H1 (cell line): ENCODE measurements at regions not wholly inside any gene's neighbourhood (a gene's known extent, or its start where the extent isn't known, plus 50 kb on each side); places are given as distances from the start of the nearest gene placed in this dataset.

Source experiments
- CTCF ChIA-PET: fragments of 300-600 bp; sonication (Branson Sonifier 250); formaldehyde crosslinking; loops from one replicate; lab custom pipeline; 2021; ENCODE audit not compliant: partially characterized antibody; lab: Charles Lee
- POLR2A ChIA-PET: fragments of 300-600 bp; sonication (Branson Sonifier 250); formaldehyde crosslinking; loops from one replicate; lab custom pipeline; 2021; ENCODE audit warnings: inconsistent platforms; ENCODE audit not compliant: partially characterized antibody; lab: Charles Lee
- DNase-seq, 2 experiments: peaks; one replicate each; pipeline versions ENCODE4 v3.0.0 to v3.0.0-alpha.2; 2010 to 2022; ENCODE audit warnings: low spot score in 2 of 2, low read depth in 1 of 2, mixed read lengths in 1 of 2
- FAIRE-seq: peaks from 2 replicates; lab custom pipeline; 2011; peaks lifted over from hg19 to GRCh38; lab: Jason Lieb, UNC
- H2AFZ ChIP-seq: 2 replicates; pipeline ENCODE4 v1.8.1; 2012; ENCODE audit warnings: low read length, inconsistent platforms
- H2AK5ac ChIP-seq: 2 replicates; pipeline ENCODE4 v1.6.1; 2013; ENCODE audit warnings: low read depth, low read length
- H2BK120ac ChIP-seq: replicated peaks from 2 replicates; pipeline ENCODE3; 2013; ENCODE audit warnings: low read depth, low read length, inconsistent platforms
- H2BK12ac ChIP-seq: 2 replicates; pipeline ENCODE4 v1.6.1; 2013; ENCODE audit warnings: low read depth, low read length
- H2BK15ac ChIP-seq: 2 replicates; pipeline ENCODE4 v1.6.1; 2013; ENCODE audit warnings: low read length
- H2BK20ac ChIP-seq: 2 replicates; pipeline ENCODE4 v1.6.1; 2013; ENCODE audit warnings: low read length
- H2BK5ac ChIP-seq: 2 replicates; pipeline ENCODE4 v1.6.1; 2013; ENCODE audit warnings: low read depth, low read length
- H3K14ac ChIP-seq: 2 replicates; pipeline ENCODE4 v1.6.1; 2013; ENCODE audit warnings: inconsistent platforms; ENCODE audit not compliant: insufficient read length
- H3K18ac ChIP-seq: 2 replicates; pipeline ENCODE4 v1.6.1; 2013; ENCODE audit warnings: low read length; ENCODE audit errors: extremely low read depth
- H3K23ac ChIP-seq: 2 replicates; pipeline ENCODE4 v1.6.1; 2013; ENCODE audit warnings: inconsistent platforms; ENCODE audit not compliant: insufficient read length
- H3K23me2 ChIP-seq: 2 replicates; pipeline ENCODE4 v1.6.1; 2013; ENCODE audit warnings: low read depth, low read length
- H3K27ac ChIP-seq: 2 replicates; pipeline ENCODE4 v1.6.1; 2011; ENCODE audit warnings: low read depth, low read length, inconsistent platforms
- H3K27me3 ChIP-seq, 4 experiments: replicated peaks in 1 of 4; 1 replicate in 1 of 4; 2 replicates in 3 of 4; pipeline versions ENCODE4 v1.6.1 to v1.8.1; 2011 to 2013; ENCODE audit warnings: low read length in 3 of 4, mild to moderate bottlenecking in 3 of 4, inconsistent platforms in 2 of 4, mixed read lengths in 2 of 4, moderate library complexity in 1 of 4; ENCODE audit not compliant: control insufficient read depth in 3 of 4, insufficient read depth in 3 of 4; ENCODE audit errors: extremely low read depth in 1 of 4
- H3K36me3 ChIP-seq, 4 experiments: 2 replicates each; pipeline versions ENCODE4 v1.6.1 to v1.8.1; 2011 to 2013; ENCODE audit warnings: mild to moderate bottlenecking in 4 of 4, low read length in 3 of 4, moderate library complexity in 2 of 4, control low read depth in 1 of 4, inconsistent platforms in 1 of 4; ENCODE audit not compliant: insufficient read depth in 4 of 4, control insufficient read depth in 2 of 4
- H3K4ac ChIP-seq: replicated peaks from 2 replicates; pipeline ENCODE3; 2013; ENCODE audit warnings: low read length, low read depth, mixed read lengths, inconsistent platforms; ENCODE audit not compliant: insufficient read length
- H3K4me1 ChIP-seq, 4 experiments: replicated peaks in 1 of 4; 1 replicate in 1 of 4; 2 replicates in 3 of 4; pipeline versions ENCODE4 v1.6.1 to v1.8.1; 2011 to 2013; ENCODE audit warnings: low read length in 3 of 4, inconsistent platforms in 2 of 4, mixed read lengths in 1 of 4; ENCODE audit not compliant: insufficient read depth in 4 of 4, control insufficient read depth in 3 of 4
- H3K4me2 ChIP-seq, 2 experiments: 2 replicates each; pipeline versions ENCODE4 v1.6.1 to v1.8.1; 2011 to 2013; ENCODE audit warnings: low read depth in 2 of 2, low read length in 2 of 2, control low read depth in 1 of 2, inconsistent platforms in 1 of 2, mild to moderate bottlenecking in 1 of 2; ENCODE audit not compliant: insufficient read depth in 1 of 2
- H3K4me3 ChIP-seq, 4 experiments: fragments of 200-600, 300-600 bp in 1 of 4; sonication (generic), shearing (Covaris generic), sonication (Bioruptor Twin) in 1 of 4; 2 replicates each; pipeline versions ENCODE4 v1.5.1 to v1.8.1; 2011 to 2016; ENCODE audit warnings: low read length in 4 of 4, low read depth in 3 of 4, control low read depth in 2 of 4, inconsistent platforms in 2 of 4, mild to moderate bottlenecking in 2 of 4, mixed read lengths in 1 of 4, moderate library complexity in 1 of 4; ENCODE audit not compliant: insufficient read depth in 2 of 4; ENCODE audit errors: extremely low read depth in 1 of 4
- H3K56ac ChIP-seq: replicated peaks from 2 replicates; pipeline ENCODE3; 2013; ENCODE audit warnings: low read depth, mild to moderate bottlenecking, mixed read lengths, low read length, inconsistent platforms; ENCODE audit not compliant: insufficient read length
- H3K79me1 ChIP-seq: 2 replicates; pipeline ENCODE4 v1.6.1; 2013; ENCODE audit warnings: low read depth, low read length, control low read depth
- H3K79me2 ChIP-seq, 2 experiments: 2 replicates each; pipeline versions ENCODE4 v1.6.1 to v1.8.1; 2012 to 2013; ENCODE audit warnings: low read length in 2 of 2, mild to moderate bottlenecking in 2 of 2, inconsistent platforms in 1 of 2; ENCODE audit not compliant: insufficient read depth in 2 of 2, control insufficient read depth in 1 of 2
- H3K9ac ChIP-seq, 4 experiments: replicated peaks in 1 of 4; 1 replicate in 1 of 4; 2 replicates in 3 of 4; pipeline versions ENCODE4 v1.6.1 to v1.8.1; 2011 to 2013; ENCODE audit warnings: low read depth in 3 of 4, low read length in 3 of 4, control low read depth in 2 of 4, mild to moderate bottlenecking in 2 of 4, moderate library complexity in 2 of 4, inconsistent platforms in 1 of 4; ENCODE audit errors: extremely low read depth in 1 of 4
- H3K9me3 ChIP-seq, 2 experiments: 2 replicates each; pipeline versions ENCODE4 v1.6.1 to v1.8.1; 2012 to 2013; ENCODE audit warnings: mild to moderate bottlenecking in 2 of 2, moderate library complexity in 2 of 2, control low read depth in 1 of 2, inconsistent platforms in 1 of 2, low read depth in 1 of 2, low read length in 1 of 2, mixed read lengths in 1 of 2; ENCODE audit not compliant: insufficient read depth in 2 of 2
- H4K20me1 ChIP-seq, 2 experiments: replicated peaks in 1 of 2; 2 replicates each; pipeline versions ENCODE3 to v1.8.1; 2011 to 2013; ENCODE audit warnings: inconsistent platforms in 2 of 2, low read length in 2 of 2, mild to moderate bottlenecking in 1 of 2; ENCODE audit not compliant: insufficient read depth in 2 of 2, control insufficient read depth in 1 of 2
- H4K5ac ChIP-seq: 2 replicates; pipeline ENCODE4 v1.6.1; 2013; ENCODE audit warnings: low read length, low read depth, mixed read lengths, inconsistent platforms; ENCODE audit not compliant: insufficient read length
- H4K8ac ChIP-seq: 2 replicates; pipeline ENCODE4 v1.8.0; 2013; ENCODE audit warnings: mild to moderate bottlenecking, moderate library complexity, low read length, inconsistent platforms; ENCODE audit not compliant: insufficient read depth; ENCODE audit errors: extremely low read depth
- H4K91ac ChIP-seq: replicated peaks from 2 replicates; pipeline ENCODE3; 2013; ENCODE audit warnings: low read length, mixed read lengths, inconsistent platforms; ENCODE audit not compliant: insufficient read length
- CHD2 ChIP-seq: IDR thresholded peaks from 2 replicates; pipeline ENCODE4 v1.6.1; 2012; ENCODE audit warnings: low read length, improper control_type of control experiment
- KDM1A ChIP-seq: fragments of 200-600, 300-600 bp; sonication (generic); IDR thresholded peaks from 2 replicates; pipeline ENCODE4 v1.7.1; 2016; ENCODE audit warnings: mild to moderate bottlenecking, low read length, borderline replicate concordance
- KDM4A ChIP-seq: IDR thresholded peaks from one replicate; pipeline ENCODE4 v1.7.1; 2012; ENCODE audit warnings: low read depth, mild to moderate bottlenecking, moderate library complexity, low read length, inconsistent platforms; ENCODE audit not compliant: severe bottlenecking
- POLR2A ChIP-seq, 2 experiments: IDR thresholded peaks; 1 replicate in 1 of 2; 2 replicates in 1 of 2; pipeline ENCODE4 v1.6.1; 2011; ENCODE audit warnings: low read depth in 2 of 2, low read length in 2 of 2, mild to moderate bottlenecking in 2 of 2; ENCODE audit errors: control extremely low read depth in 1 of 2
- RFX5 ChIP-seq: IDR thresholded peaks from 2 replicates; pipeline ENCODE4 v1.6.1; 2011; ENCODE audit warnings: low read depth, low read length, improper control_type of control experiment, borderline replicate concordance
- RNF2 ChIP-seq: fragments of 200-900, 300-1000 bp; sonication (generic); IDR thresholded peaks from 2 replicates; pipeline ENCODE4 v1.7.1; 2016; ENCODE audit warnings: borderline replicate concordance, low read depth, mild to moderate bottlenecking, antibody characterized with exemption, low read length; ENCODE audit not compliant: poor library complexity, severe bottlenecking; ENCODE audit errors: missing control alignments
- RXRA ChIP-seq: IDR thresholded peaks from 2 replicates; pipeline ENCODE4 v1.6.1; 2011; ENCODE audit warnings: low read depth, mild to moderate bottlenecking, low read length, moderate library complexity; ENCODE audit not compliant: insufficient read depth
- SIX5 ChIP-seq: IDR thresholded peaks from 2 replicates; pipeline ENCODE4 v1.6.1; 2011; ENCODE audit warnings: mild to moderate bottlenecking, low read depth, low read length
- TBP ChIP-seq: IDR thresholded peaks from 2 replicates; pipeline ENCODE4 v1.6.1; 2011; ENCODE audit warnings: low read depth, low read length, improper control_type of control experiment
- ZNF274 ChIP-seq: IDR thresholded peaks from 2 replicates; pipeline ENCODE4 v1.7.0; 2012; ENCODE audit warnings: low read length, borderline replicate concordance; ENCODE audit errors: extremely low read depth
- whole genome bisulfite sequencing, 2 experiments: shearing (Covaris generic) in 1 of 2; methylation state at CpG; one replicate each; pipeline versions ENCODE4 v1.1.6 to v1.1.7; 2013 to 2015; ENCODE audit warnings: low lambda C conversion rate in 2 of 2, mixed read lengths in 2 of 2, inconsistent platforms in 1 of 2, low coverage in 1 of 2, missing lambda C conversion rate in 1 of 2; ENCODE audit not compliant: insufficient replicate concordance in 2 of 2, insufficient coverage in 1 of 2, insufficient read length in 1 of 2; ENCODE audit errors: extremely low coverage in 1 of 2, missing lambda C conversion rate in 1 of 2; 5-methylcytosine and 5-hydroxymethylcytosine counted together
- TF ChIP-seq, protein P1 (sequence below): IDR thresholded peaks from 2 replicates; pipeline ENCODE4 v1.6.1; 2011; ENCODE audit warnings: low read depth, mild to moderate bottlenecking, low read length; ENCODE audit not compliant: insufficient read depth
- TF ChIP-seq, protein P2 (sequence below): IDR thresholded peaks from 2 replicates; pipeline ENCODE4 v1.6.1; 2012; ENCODE audit warnings: inconsistent platforms

DNA sequence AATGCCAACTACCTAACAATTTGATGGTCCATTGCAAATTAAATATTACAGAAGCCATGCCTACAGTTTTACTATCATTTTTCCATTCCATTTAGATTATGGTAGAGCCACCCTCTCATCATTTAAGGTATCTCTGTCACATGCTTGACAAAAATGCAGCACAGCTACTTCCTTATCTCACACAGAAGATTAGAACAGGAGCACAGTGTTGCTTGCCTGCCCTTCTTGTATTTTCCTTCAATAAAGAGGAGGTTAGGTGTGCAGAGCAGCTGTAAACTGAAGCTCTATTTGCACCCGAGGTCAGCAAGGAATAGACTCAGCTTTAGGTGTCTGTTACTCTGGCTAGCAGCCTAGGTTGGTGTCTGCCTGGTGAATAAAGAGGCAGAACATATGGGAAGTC, 51.5 kb upstream of the ATP10B start:
- POLR2A ChIA-PET = no interaction called here
- H3K4me3 ChIP-seq = no peak overlapping the region
- no peak overlapping the region for H3K4me2 ChIP-seq
- H3K9me3 ChIP-seq = no peaks in the 10 kb centered on the region
- H3K23me2 ChIP-seq = no peaks in the 10 kb centered on the region
- no peak overlapping the region for H2BK12ac ChIP-seq
- H2AFZ ChIP-seq = peak overlapping the region; percentile 86; the same call in 1 of the 2 replicates
- no peaks in the 10 kb centered on the region for H3K79me1 ChIP-seq
- no peak overlapping the region for H2BK15ac ChIP-seq
- no peak overlapping the region for H3K27ac ChIP-seq
- H4K20me1 ChIP-seq = no peaks in the 10 kb centered on the region
- no peak for TF ChIP-seq RNF2
- TF ChIP-seq, protein P1, sequence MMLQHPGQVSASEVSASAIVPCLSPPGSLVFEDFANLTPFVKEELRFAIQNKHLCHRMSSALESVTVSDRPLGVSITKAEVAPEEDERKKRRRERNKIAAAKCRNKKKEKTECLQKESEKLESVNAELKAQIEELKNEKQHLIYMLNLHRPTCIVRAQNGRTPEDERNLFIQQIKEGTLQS = no peak
- TF ChIP-seq RXRA = no peak
- no peak for TF ChIP-seq ZNF274
- TF ChIP-seq, protein P2, sequence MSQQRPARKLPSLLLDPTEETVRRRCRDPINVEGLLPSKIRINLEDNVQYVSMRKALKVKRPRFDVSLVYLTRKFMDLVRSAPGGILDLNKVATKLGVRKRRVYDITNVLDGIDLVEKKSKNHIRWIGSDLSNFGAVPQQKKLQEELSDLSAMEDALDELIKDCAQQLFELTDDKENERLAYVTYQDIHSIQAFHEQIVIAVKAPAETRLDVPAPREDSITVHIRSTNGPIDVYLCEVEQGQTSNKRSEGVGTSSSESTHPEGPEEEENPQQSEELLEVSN = no peak
- TF ChIP-seq CHD2 = no peak
- no peak for TF ChIP-seq RFX5
- no peak for TF ChIP-seq KDM4A
- no peak for TF ChIP-seq TBP
- no peak for TF ChIP-seq POLR2A (IDR thresholded peaks at IDR 0.05; ENCODE audit: control extremely low read depth in 1 of 2, low read depth in 2 of 2, low read length in 2 of 2)
- no peak for TF ChIP-seq SIX5
- TF ChIP-seq KDM1A = no peak
- H4K5ac ChIP-seq = no peak overlapping the region
- DNase-seq (no peak), FAIRE-seq (peak; percentile 50)
- H3K4me1 ChIP-seq = no peaks in the 10 kb centered on the region
- no peak overlapping the region for H2BK120ac ChIP-seq
- H2BK5ac ChIP-seq = no peak overlapping the region
- H4K91ac ChIP-seq = no peak overlapping the region
- no peaks in the 10 kb centered on the region for H3K36me3 ChIP-seq
- 70% methylated on average over 1 of the region's 1 CpG; no CpG with 5 or more reads in 1 of the 2 experiments for WGBS, 2 experiments
- no peak overlapping the region for H3K18ac ChIP-seq
- no peak overlapping the region for H3K14ac ChIP-seq
- no peak overlapping the region for H3K56ac ChIP-seq
- no peak overlapping the region for H2BK20ac ChIP-seq
- no peaks in the 10 kb centered on the region for H3K79me2 ChIP-seq
- H3K4ac ChIP-seq = no peak overlapping the region
- no peak overlapping the region for H3K23ac ChIP-seq
- H2AK5ac ChIP-seq = no peak overlapping the region
- no peaks in the 10 kb centered on the region for H3K27me3 ChIP-seq
- CTCF ChIA-PET = interaction anchor here (0.6 to 1.7 kb wide), 5 partner anchors 101 to 396 kb away, joined by 3 to 5 read pairs (median 3); no protein-coding TSS in a partner anchor
- H3K9ac ChIP-seq = no peak overlapping the region; a peak in 1 of 7 replicates
- no peak overlapping the region for H4K8ac ChIP-seq
